Right lobe of liver (tissue), 4 donors: ENCODE measurements at regions not wholly inside any gene's neighbourhood (a gene's known extent, or its start where the extent isn't known, plus 50 kb on each side); places are given as distances from the start of the nearest gene placed in this dataset.

Experiments used
- POLR2A ChIP-seq: fragments of 450-650 bp; IDR thresholded peaks from one replicate; pipeline ENCODE4 v1.6.1; 2017; ENCODE audit warnings: antibody characterized with exemption, mild to moderate bottlenecking
- TF ChIP-seq, protein P1 (sequence below), 4 donors: fragments of 200-600 bp in 3 of 4; fragments of 450-650 bp in 1 of 4; IDR thresholded peaks; one replicate each; pipeline versions ENCODE4 v1.5.1 to v1.8.0; 2016 to 2022; ENCODE audit warnings: antibody characterized with exemption in 4 of 4, mild to moderate bottlenecking in 2 of 4
- donor health status: DM: no; HTN: no; CAD: no.
- donor health status: DM: no; HTN: no; CAD: no.
- donor health status: DM: no; HTN: yes; CAD: no.

DNA sequence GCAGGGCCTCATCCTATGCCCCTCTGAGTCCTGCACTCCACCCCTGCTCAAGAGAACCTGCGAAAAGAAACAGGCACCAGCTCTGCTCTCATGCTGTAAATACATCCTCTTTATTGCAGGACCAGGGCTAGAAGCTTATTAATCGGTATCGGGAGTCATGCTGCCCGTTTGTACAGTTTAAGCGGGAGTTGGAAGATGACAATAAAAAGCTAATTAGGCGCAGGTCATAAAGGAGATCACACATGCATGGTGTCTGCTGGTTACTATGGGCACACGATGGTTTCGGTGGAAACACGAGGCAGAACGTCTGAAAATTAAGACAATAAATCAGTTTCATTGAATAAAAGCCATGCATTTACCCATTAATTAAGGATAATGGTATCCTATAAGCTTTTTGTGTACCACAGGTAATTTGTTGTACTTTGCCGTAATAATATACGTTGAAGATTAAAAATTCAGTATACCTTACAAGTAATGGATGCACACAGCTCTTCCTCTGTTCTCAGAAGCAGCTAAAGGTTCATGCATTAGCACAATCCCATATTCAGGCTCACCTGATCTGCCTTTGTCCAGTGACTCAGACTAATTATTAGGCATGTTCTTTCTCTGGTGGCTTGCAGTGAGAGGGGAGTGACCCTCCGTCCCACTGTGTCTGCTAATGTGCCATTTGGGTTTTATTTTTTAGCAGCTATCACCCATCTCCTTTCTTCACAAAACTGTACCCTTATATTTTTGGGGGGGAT lies 406.0 kb downstream of the TSHZ3 start:
- TF ChIP-seq, protein P1, sequence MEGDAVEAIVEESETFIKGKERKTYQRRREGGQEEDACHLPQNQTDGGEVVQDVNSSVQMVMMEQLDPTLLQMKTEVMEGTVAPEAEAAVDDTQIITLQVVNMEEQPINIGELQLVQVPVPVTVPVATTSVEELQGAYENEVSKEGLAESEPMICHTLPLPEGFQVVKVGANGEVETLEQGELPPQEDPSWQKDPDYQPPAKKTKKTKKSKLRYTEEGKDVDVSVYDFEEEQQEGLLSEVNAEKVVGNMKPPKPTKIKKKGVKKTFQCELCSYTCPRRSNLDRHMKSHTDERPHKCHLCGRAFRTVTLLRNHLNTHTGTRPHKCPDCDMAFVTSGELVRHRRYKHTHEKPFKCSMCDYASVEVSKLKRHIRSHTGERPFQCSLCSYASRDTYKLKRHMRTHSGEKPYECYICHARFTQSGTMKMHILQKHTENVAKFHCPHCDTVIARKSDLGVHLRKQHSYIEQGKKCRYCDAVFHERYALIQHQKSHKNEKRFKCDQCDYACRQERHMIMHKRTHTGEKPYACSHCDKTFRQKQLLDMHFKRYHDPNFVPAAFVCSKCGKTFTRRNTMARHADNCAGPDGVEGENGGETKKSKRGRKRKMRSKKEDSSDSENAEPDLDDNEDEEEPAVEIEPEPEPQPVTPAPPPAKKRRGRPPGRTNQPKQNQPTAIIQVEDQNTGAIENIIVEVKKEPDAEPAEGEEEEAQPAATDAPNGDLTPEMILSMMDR (IDR thresholded peaks at IDR 0.05): no peak
- TF ChIP-seq POLR2A: no peak
